GM06990 (cell line): ENCODE measurements at regions not wholly inside any gene's neighbourhood (a gene's known extent, or its start where the extent isn't known, plus 50 kb on each side); places are given as distances from the start of the nearest gene placed in this dataset.
A peak's percentile ranks its signal among the peaks of the same experiment; 100 is the strongest.

Experiments used
- DNase-seq: peaks from one replicate; pipeline ENCODE4 v3.0.0-alpha.2; 2011; ENCODE audit not compliant: insufficient read length; ENCODE audit errors: extremely low read depth
- H3K27me3 ChIP-seq: replicated peaks from 2 replicates; pipeline ENCODE4 v1.6.0; 2011; ENCODE audit warnings: low read length; ENCODE audit not compliant: control insufficient read depth, insufficient read depth
- H3K36me3 ChIP-seq: 2 replicates; pipeline ENCODE4 v1.5.1; 2011; ENCODE audit warnings: low read length; ENCODE audit not compliant: control insufficient read depth, insufficient read depth
- H3K4me3 ChIP-seq: replicated peaks from 2 replicates; pipeline ENCODE4 v1.5.1; 2011; ENCODE audit warnings: low read depth, mild to moderate bottlenecking, control low read depth, low read length
- CTCF ChIP-seq: IDR thresholded peaks from 2 replicates; pipeline ENCODE4 v1.5.1; 2011; ENCODE audit warnings: low read length, control low read depth, mild to moderate bottlenecking, inconsistent platforms; ENCODE audit not compliant: insufficient read depth, poor library complexity, severe bottlenecking

GRCh38 chr6:51529240-51529639 is 558.2 kb downstream of the PKHD1 start:
- no peak for DNase-seq
- no peak for TF ChIP-seq CTCF
- no peaks in the 10 kb centered on the region for H3K36me3 ChIP-seq
- no peak overlapping the region for H3K4me3 ChIP-seq
- H3K27me3 ChIP-seq, result no peaks in the 10 kb centered on the region

GRCh38 chr6:51531623-51532022 is 555.8 kb downstream of the PKHD1 start:
- no peak for DNase-seq

GRCh38 chr6:51533962-51534361 is 553.5 kb downstream of the PKHD1 start:
- no peaks in the 10 kb centered on the region for H3K36me3 ChIP-seq
- H3K27me3 ChIP-seq, result no peaks in the 10 kb centered on the region
- TF ChIP-seq CTCF, result no peak
- no peak overlapping the region for H3K4me3 ChIP-seq
- DNase-seq, result no peak

More at GRCh38 chr6:51531623-51532022, 555.8 kb downstream of the PKHD1 start:
- Histone ChIP-seq H3K27me3 (no peaks in the 10 kb centered on the region), H3K4me3 (no peak overlapping the region), H3K36me3 (no peaks in the 10 kb centered on the region)
- TF ChIP-seq CTCF, result peak; percentile 33

- H3K4me3 ChIP-seq, result no peak overlapping the region
- no peak for DNase-seq
- H3K36me3 ChIP-seq, result no peaks in the 10 kb centered on the region
- no peaks in the 10 kb centered on the region for H3K27me3 ChIP-seq
- no peak for TF ChIP-seq CTCF
Observed at GRCh38 chr6:51535327-51535726, 552.1 kb downstream of the PKHD1 start.

- TF ChIP-seq CTCF, result no peak
- H3K4me3 ChIP-seq, result no peak overlapping the region
- H3K27me3 ChIP-seq, result no peaks in the 10 kb centered on the region
- no peak for DNase-seq
- no peaks in the 10 kb centered on the region for H3K36me3 ChIP-seq
Observed at GRCh38 chr6:51536728-51537127, 550.7 kb downstream of the PKHD1 start.

- Histone ChIP-seq H3K4me3 (no peak overlapping the region), H3K27me3 (no peaks in the 10 kb centered on the region), H3K36me3 (no peaks in the 10 kb centered on the region)
- TF ChIP-seq CTCF, result peak; percentile 16
- DNase-seq, result no peak
Observed at GRCh38 chr6:51541847-51542246, 545.6 kb downstream of the PKHD1 start.
